ENCODE measurements at regions not wholly inside any gene's neighbourhood (a gene's known extent, or its start where the extent isn't known, plus 50 kb on each side); places are given as distances from the start of the nearest gene placed in this dataset.

GRCh38 chr2:111221701-111222100 is 101.0 kb downstream of the BCL2L11 start:
- Histone ChIP-seq H3K9me3 (ENCODE audit: insufficient read depth, low read depth, low read length) (no peaks in the 10 kb centered on the region), H3K4me1 (ENCODE audit: insufficient read depth, low read length, poor library complexity, severe bottlenecking) (peaks cover 10% of the 10 kb centered on the region)

GRCh38 chr2:111222204-111222866 is 101.6 kb downstream of the BCL2L11 start:
- Histone ChIP-seq H3K27me3 (ENCODE audit: insufficient read depth, low read length, poor library complexity, severe bottlenecking) (no peaks in the 10 kb centered on the region), H3K4me1 (ENCODE audit: insufficient read depth, low read length, poor library complexity, severe bottlenecking) (peaks cover 10% of the 10 kb centered on the region), H3K9ac (ENCODE audit: low read depth, low read length, poor library complexity, severe bottlenecking) (no peak overlapping the region), H3K4me2 (ENCODE audit: low read depth, low read length, poor library complexity, severe bottlenecking) (no peak overlapping the region), H3K9me2 (replicated peaks; ENCODE audit: low read depth, low read length) (no peaks in the 10 kb centered on the region), H3K36me3 (ENCODE audit: insufficient read depth, low read length) (no peaks in the 10 kb centered on the region), H3K9me3 (ENCODE audit: insufficient read depth, low read depth, low read length) (no peaks in the 10 kb centered on the region), H3K79me2 (ENCODE audit: insufficient read depth, low read length) (no peaks in the 10 kb centered on the region), H3F3A (ENCODE audit: low read depth) (no peaks in the 10 kb centered on the region), H2AFZ (ENCODE audit: low read length) (no peak overlapping the region), H3K4me3 (ENCODE audit: low read length, poor library complexity, severe bottlenecking) (no peak overlapping the region), H4K20me1 (ENCODE audit: insufficient read depth, low read length, poor library complexity, severe bottlenecking) (no peaks in the 10 kb centered on the region)
- TF ChIP-seq CTCF (conservative IDR thresholded peaks at IDR 0.05; ENCODE audit: low read length), result no peak
- TF ChIP-seq EZH2phosphoT487 (IDR thresholded peaks at IDR 0.05; ENCODE audit: borderline replicate concordance), result no peak

More at GRCh38 chr2:111221701-111222100, 101.0 kb downstream of the BCL2L11 start:
- no peaks in the 10 kb centered on the region for H3K27me3 ChIP-seq (ENCODE audit: insufficient read depth, low read length, poor library complexity, severe bottlenecking)
- no peak overlapping the region for H3K9ac ChIP-seq (ENCODE audit: low read depth, low read length, poor library complexity, severe bottlenecking)
- no peak overlapping the region for H2AFZ ChIP-seq (ENCODE audit: low read length)
- H3K9me2 ChIP-seq (replicated peaks; ENCODE audit: low read depth, low read length), result no peaks in the 10 kb centered on the region
- H3K4me2 ChIP-seq (ENCODE audit: low read depth, low read length, poor library complexity, severe bottlenecking), result no peak overlapping the region
- H3K36me3 ChIP-seq (ENCODE audit: insufficient read depth, low read length), result no peaks in the 10 kb centered on the region
- H3K79me2 ChIP-seq (ENCODE audit: insufficient read depth, low read length), result no peaks in the 10 kb centered on the region
- no peaks in the 10 kb centered on the region for H4K20me1 ChIP-seq (ENCODE audit: insufficient read depth, low read length, poor library complexity, severe bottlenecking)
- no peak overlapping the region for H3K4me3 ChIP-seq (ENCODE audit: low read length, poor library complexity, severe bottlenecking)
- TF ChIP-seq CTCF (conservative IDR thresholded peaks at IDR 0.05; ENCODE audit: low read length), result no peak
- no peak for TF ChIP-seq EZH2phosphoT487 (IDR thresholded peaks at IDR 0.05; ENCODE audit: borderline replicate concordance)
- no peaks in the 10 kb centered on the region for H3F3A ChIP-seq (ENCODE audit: low read depth)

- no peak for TF ChIP-seq CTCF (conservative IDR thresholded peaks at IDR 0.05; ENCODE audit: low read length)
- Histone ChIP-seq H3K9ac (ENCODE audit: low read depth, low read length, poor library complexity, severe bottlenecking) (no peak overlapping the region), H3K9me2 (replicated peaks; ENCODE audit: low read depth, low read length) (no peaks in the 10 kb centered on the region), H3K79me2 (ENCODE audit: insufficient read depth, low read length) (no peaks in the 10 kb centered on the region), H3K9me3 (ENCODE audit: insufficient read depth, low read depth, low read length) (peaks cover 7% of the 10 kb centered on the region; the same call in 1 of the 2 replicates), H3K4me2 (ENCODE audit: low read depth, low read length, poor library complexity, severe bottlenecking) (no peak overlapping the region), H3K27me3 (ENCODE audit: insufficient read depth, low read length, poor library complexity, severe bottlenecking) (no peaks in the 10 kb centered on the region), H4K20me1 (ENCODE audit: insufficient read depth, low read length, poor library complexity, severe bottlenecking) (no peaks in the 10 kb centered on the region), H3K36me3 (ENCODE audit: insufficient read depth, low read length) (no peaks in the 10 kb centered on the region), H3K4me3 (ENCODE audit: low read length, poor library complexity, severe bottlenecking) (no peak overlapping the region), H3K4me1 (ENCODE audit: insufficient read depth, low read length, poor library complexity, severe bottlenecking) (peaks cover 7% of the 10 kb centered on the region), H3F3A (ENCODE audit: low read depth) (no peaks in the 10 kb centered on the region), H2AFZ (ENCODE audit: low read length) (no peak overlapping the region)
Observed at GRCh38 chr2:111225856-111226255, 105.1 kb downstream of the BCL2L11 start.
